HFF-Myc (cell line): ENCODE measurements at regions not wholly inside any gene's neighbourhood (a gene's known extent, or its start where the extent isn't known, plus 50 kb on each side); places are given as distances from the start of the nearest gene placed in this dataset.

Source experiments
- DNase-seq: peaks from one replicate; pipeline ENCODE4 v3.0.0-alpha.2; 2011; ENCODE audit warnings: low read depth; ENCODE audit errors: extremely low read depth
- H3K4me3 ChIP-seq: replicated peaks from 2 replicates; pipeline ENCODE4 v1.5.1; 2011; ENCODE audit warnings: low read depth, mild to moderate bottlenecking, control low read depth, low read length
- CTCF ChIP-seq: IDR thresholded peaks from 2 replicates; pipeline ENCODE4 v1.5.1; 2012; ENCODE audit warnings: mild to moderate bottlenecking, low read depth, low read length, control low read depth; ENCODE audit errors: missing control alignments

GRCh38 chr1:5010236-5010635 is 355.8 kb downstream of the AJAP1 start:
- H3K4me3 ChIP-seq = no peak overlapping the region
- no peak for TF ChIP-seq CTCF
- DNase-seq = no peak

GRCh38 chr1:5009376-5010065 is 355.1 kb downstream of the AJAP1 start:
- no peak overlapping the region for H3K4me3 ChIP-seq
- no peak for TF ChIP-seq CTCF
- no peak for DNase-seq

- no peak for DNase-seq
- no peak overlapping the region for H3K4me3 ChIP-seq
- TF ChIP-seq CTCF = no peak
Measured at GRCh38 chr1:5005171-5005570, 350.8 kb downstream of the AJAP1 start.

DNA sequence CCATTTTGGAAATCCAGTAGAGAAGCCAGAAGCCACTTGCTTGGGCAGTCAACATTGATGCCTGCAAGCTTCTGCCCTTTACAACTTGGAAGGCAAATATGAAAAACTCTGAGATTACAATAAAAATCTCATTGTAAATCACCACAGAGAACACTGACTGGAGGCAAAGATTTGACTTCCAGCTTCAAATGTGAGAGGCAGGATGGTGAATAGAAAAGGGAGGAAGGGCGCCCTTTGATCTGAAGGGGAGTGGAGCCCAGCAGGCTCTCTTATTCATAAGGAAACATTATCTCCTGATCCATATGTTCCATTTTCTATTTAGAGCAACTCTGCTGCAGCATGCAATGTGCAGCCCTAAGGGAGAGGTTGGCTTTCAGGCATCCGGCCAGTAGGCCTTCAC is 348.3 kb downstream of the AJAP1 start:
- DNase-seq = no peak

GRCh38 chr1:5001466-5001865 is 347.1 kb downstream of the AJAP1 start:
- no peak for TF ChIP-seq CTCF
- DNase-seq = no peak
- no peak overlapping the region for H3K4me3 ChIP-seq

More for the DNA sequence above, 348.3 kb downstream of the AJAP1 start:
- H3K4me3 ChIP-seq = no peak overlapping the region
- no peak for TF ChIP-seq CTCF

DNA sequence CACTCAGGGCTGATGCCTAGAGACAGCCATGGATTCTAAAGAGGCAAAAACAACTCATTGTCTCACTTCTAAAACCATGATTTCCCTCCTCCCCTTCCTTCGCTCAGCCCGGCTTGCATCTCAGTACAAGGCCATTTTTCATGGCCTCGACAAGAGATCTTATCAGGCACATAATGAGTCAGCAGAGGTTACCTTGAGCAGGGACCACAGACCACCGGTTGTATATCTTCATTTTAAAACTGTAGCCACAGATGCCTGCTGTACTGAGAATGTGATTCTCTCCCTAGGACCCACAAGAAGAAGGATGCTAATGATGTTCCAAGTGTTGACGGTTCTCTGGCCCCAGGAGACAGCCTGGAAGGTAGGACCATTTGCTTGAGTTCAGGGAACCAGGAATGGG is 331.9 kb downstream of the AJAP1 start:
- no peak for TF ChIP-seq CTCF
- DNase-seq = no peak
- no peak overlapping the region for H3K4me3 ChIP-seq

GRCh38 chr1:4984841-4985240 is 330.4 kb downstream of the AJAP1 start:
- TF ChIP-seq CTCF = no peak
- no peak overlapping the region for H3K4me3 ChIP-seq
- DNase-seq = no peak
